NCI-H226 (cell line): ENCODE measurements at regions not wholly inside any gene's neighbourhood (a gene's known extent, or its start where the extent isn't known, plus 50 kb on each side); places are given as distances from the start of the nearest gene placed in this dataset.

Experiments
- DNase-seq: peaks from one replicate; pipeline ENCODE4 v3.0.0-alpha.2; 2015

- no peak for DNase-seq
Measured at GRCh38 chr1:56442290-56442877, 137.0 kb downstream of the PLPP3 start.

- no peak for DNase-seq
Measured at GRCh38 chr1:56441601-56442000, 137.8 kb downstream of the PLPP3 start.

- no peak for DNase-seq
Measured at GRCh38 chr1:56439610-56440264, 139.6 kb downstream of the PLPP3 start.

GRCh38 chr1:56438901-56439551, 140.3 kb downstream of the PLPP3 start:
- DNase-seq: no peak

GRCh38 chr1:56437959-56438358, 141.4 kb downstream of the PLPP3 start:
- DNase-seq: peak; percentile 26

GRCh38 chr1:56436912-56437417, 142.4 kb downstream of the PLPP3 start:
- DNase-seq: no peak

GRCh38 chr1:56436296-56436695, 143.1 kb downstream of the PLPP3 start:
- no peak for DNase-seq

- DNase-seq: no peak
Measured at GRCh38 chr1:56435434-56436262, 143.7 kb downstream of the PLPP3 start.

GRCh38 chr1:56434740-56435139, 144.6 kb downstream of the PLPP3 start:
- no peak for DNase-seq

- no peak for DNase-seq
Measured at GRCh38 chr1:56434025-56434424, 145.3 kb downstream of the PLPP3 start.

- no peak for DNase-seq
Measured at GRCh38 chr1:56433056-56433577, 146.2 kb downstream of the PLPP3 start.

GRCh38 chr1:56432166-56432971, 147.0 kb downstream of the PLPP3 start:
- no peak for DNase-seq

GRCh38 chr1:56430141-56430839, 149.1 kb downstream of the PLPP3 start:
- no peak for DNase-seq

GRCh38 chr1:56429288-56429687, 150.1 kb downstream of the PLPP3 start:
- no peak for DNase-seq

- DNase-seq: no peak
Measured at GRCh38 chr1:56426587-56427381, 152.6 kb downstream of the PLPP3 start.

GRCh38 chr1:56425494-56426037, 153.8 kb downstream of the PLPP3 start:
- no peak for DNase-seq

GRCh38 chr1:56424744-56425493, 154.4 kb downstream of the PLPP3 start:
- DNase-seq: peak; percentile 18

GRCh38 chr1:56423716-56424115, 155.6 kb downstream of the PLPP3 start:
- DNase-seq: no peak

GRCh38 chr1:56418151-56418631, 161.2 kb downstream of the PLPP3 start:
- no peak for DNase-seq
